Astrocyte (in vitro differentiated cells and primary cell): ENCODE measurements at regions not wholly inside any gene's neighbourhood (a gene's known extent, or its start where the extent isn't known, plus 50 kb on each side); places are given as distances from the start of the nearest gene placed in this dataset.

ENCODE experiments used
- DNase-seq: peaks from one replicate; pipeline ENCODE4 v3.0.0-alpha.2; 2010; ENCODE audit warnings: low read depth
- FAIRE-seq: peaks from 2 replicates; lab custom pipeline; 2011; peaks lifted over from hg19 to GRCh38; lab: Jason Lieb, UNC
- H2AFZ ChIP-seq: 2 replicates; pipeline ENCODE4 v1.6.0; 2012; ENCODE audit warnings: low read depth, low read length, inconsistent platforms
- H3K27ac ChIP-seq: 2 replicates; pipeline ENCODE4 v1.5.1; 2011; ENCODE audit warnings: low read depth, low read length, inconsistent platforms
- H3K27me3 ChIP-seq: 2 replicates; pipeline ENCODE4 v1.6.0; 2011; ENCODE audit warnings: low read length, inconsistent platforms; ENCODE audit not compliant: insufficient read depth
- H3K36me3 ChIP-seq: 2 replicates; pipeline ENCODE4 v1.5.1; 2011; ENCODE audit warnings: low read length, inconsistent platforms; ENCODE audit not compliant: insufficient read depth
- H3K4me1 ChIP-seq: 2 replicates; pipeline ENCODE4 v1.5.1; 2011; ENCODE audit warnings: low read length, inconsistent platforms; ENCODE audit not compliant: insufficient read depth
- H3K4me2 ChIP-seq: 2 replicates; pipeline ENCODE4 v1.6.0; 2012; ENCODE audit warnings: low read length, inconsistent platforms
- H3K4me3 ChIP-seq: 2 replicates; pipeline ENCODE4 v1.5.1; 2011; ENCODE audit warnings: low read depth, mild to moderate bottlenecking, low read length, inconsistent platforms; ENCODE audit not compliant: insufficient read depth
- H3K79me2 ChIP-seq: 2 replicates; pipeline ENCODE4 v1.6.0; 2012; ENCODE audit warnings: mild to moderate bottlenecking, low read length, inconsistent platforms; ENCODE audit not compliant: insufficient read depth
- H3K9ac ChIP-seq: 2 replicates; pipeline ENCODE4 v1.6.0; 2012; ENCODE audit warnings: mild to moderate bottlenecking, low read length, inconsistent platforms
- H3K9me3 ChIP-seq: 2 replicates; pipeline ENCODE4 v1.5.1; 2012; ENCODE audit warnings: low read depth, mild to moderate bottlenecking, low read length, inconsistent platforms; ENCODE audit not compliant: insufficient read depth
- H4K20me1 ChIP-seq: 2 replicates; pipeline ENCODE4 v1.6.0; 2012; ENCODE audit warnings: low read length, inconsistent platforms; ENCODE audit not compliant: insufficient read depth
- H3K27ac Mint-ChIP-seq: one replicate; pipeline ENCODE4 v1.8.0; 2021; ENCODE audit warnings: mild to moderate bottlenecking, mixed read lengths; ENCODE audit not compliant: unreplicated experiment
- H3K27me3 Mint-ChIP-seq: one replicate; pipeline ENCODE4 v1.8.0; 2021; ENCODE audit warnings: low read depth, mixed read lengths; ENCODE audit not compliant: unreplicated experiment
- H3K36me3 Mint-ChIP-seq: one replicate; pipeline ENCODE4 v1.8.0; 2021; ENCODE audit warnings: low read depth, mixed read lengths; ENCODE audit not compliant: unreplicated experiment
- H3K4me1 Mint-ChIP-seq: one replicate; pipeline ENCODE4 v1.8.0; 2021; ENCODE audit warnings: low read depth, mixed read lengths; ENCODE audit not compliant: unreplicated experiment
- H3K4me3 Mint-ChIP-seq: one replicate; pipeline ENCODE4 v1.8.0; 2021; ENCODE audit warnings: mild to moderate bottlenecking, moderate library complexity, mixed read lengths; ENCODE audit not compliant: unreplicated experiment
- H3K9me3 Mint-ChIP-seq: one replicate; pipeline ENCODE4 v1.8.0; 2021; ENCODE audit warnings: mild to moderate bottlenecking, mixed read lengths; ENCODE audit not compliant: unreplicated experiment
- EZH2 ChIP-seq: IDR thresholded peaks from 2 replicates; pipeline ENCODE4 v1.6.1; 2012; ENCODE audit warnings: mild to moderate bottlenecking, low read length, inconsistent platforms; ENCODE audit not compliant: insufficient read depth
- TF ChIP-seq, protein P1 (sequence below): IDR thresholded peaks from 2 replicates; pipeline ENCODE4 v1.5.1; 2011; ENCODE audit warnings: low read depth, mild to moderate bottlenecking, inconsistent platforms, low read length, moderate library complexity; ENCODE audit not compliant: insufficient read depth

GRCh38 chr22:47442821-47443220 is 680.4 kb downstream of the TBC1D22A start:
- Mint-ChIP-seq H3K27me3 (no peaks in the 10 kb centered on the region), H3K4me1 (no peaks in the 10 kb centered on the region), H3K27ac (no peak overlapping the region), H3K9me3 (peaks cover 24% of the 10 kb centered on the region), H3K36me3 (no peaks in the 10 kb centered on the region), H3K4me3 (no peak overlapping the region)
- Histone ChIP-seq H4K20me1 (no peaks in the 10 kb centered on the region), H3K4me1 (no peaks in the 10 kb centered on the region), H3K4me3 (no peak overlapping the region), H3K36me3 (no peaks in the 10 kb centered on the region), H3K79me2 (no peaks in the 10 kb centered on the region), H3K27ac (no peak overlapping the region), H3K27me3 (no peaks in the 10 kb centered on the region), H3K4me2 (no peak overlapping the region), H3K9me3 (peaks cover 19% of the 10 kb centered on the region), H2AFZ (no peak overlapping the region), H3K9ac (no peak overlapping the region)
- DNase-seq (no peak), FAIRE-seq (no peak)
- TF ChIP-seq EZH2, result no peak
- TF ChIP-seq, protein P1, sequence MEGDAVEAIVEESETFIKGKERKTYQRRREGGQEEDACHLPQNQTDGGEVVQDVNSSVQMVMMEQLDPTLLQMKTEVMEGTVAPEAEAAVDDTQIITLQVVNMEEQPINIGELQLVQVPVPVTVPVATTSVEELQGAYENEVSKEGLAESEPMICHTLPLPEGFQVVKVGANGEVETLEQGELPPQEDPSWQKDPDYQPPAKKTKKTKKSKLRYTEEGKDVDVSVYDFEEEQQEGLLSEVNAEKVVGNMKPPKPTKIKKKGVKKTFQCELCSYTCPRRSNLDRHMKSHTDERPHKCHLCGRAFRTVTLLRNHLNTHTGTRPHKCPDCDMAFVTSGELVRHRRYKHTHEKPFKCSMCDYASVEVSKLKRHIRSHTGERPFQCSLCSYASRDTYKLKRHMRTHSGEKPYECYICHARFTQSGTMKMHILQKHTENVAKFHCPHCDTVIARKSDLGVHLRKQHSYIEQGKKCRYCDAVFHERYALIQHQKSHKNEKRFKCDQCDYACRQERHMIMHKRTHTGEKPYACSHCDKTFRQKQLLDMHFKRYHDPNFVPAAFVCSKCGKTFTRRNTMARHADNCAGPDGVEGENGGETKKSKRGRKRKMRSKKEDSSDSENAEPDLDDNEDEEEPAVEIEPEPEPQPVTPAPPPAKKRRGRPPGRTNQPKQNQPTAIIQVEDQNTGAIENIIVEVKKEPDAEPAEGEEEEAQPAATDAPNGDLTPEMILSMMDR, result no peak

DNA sequence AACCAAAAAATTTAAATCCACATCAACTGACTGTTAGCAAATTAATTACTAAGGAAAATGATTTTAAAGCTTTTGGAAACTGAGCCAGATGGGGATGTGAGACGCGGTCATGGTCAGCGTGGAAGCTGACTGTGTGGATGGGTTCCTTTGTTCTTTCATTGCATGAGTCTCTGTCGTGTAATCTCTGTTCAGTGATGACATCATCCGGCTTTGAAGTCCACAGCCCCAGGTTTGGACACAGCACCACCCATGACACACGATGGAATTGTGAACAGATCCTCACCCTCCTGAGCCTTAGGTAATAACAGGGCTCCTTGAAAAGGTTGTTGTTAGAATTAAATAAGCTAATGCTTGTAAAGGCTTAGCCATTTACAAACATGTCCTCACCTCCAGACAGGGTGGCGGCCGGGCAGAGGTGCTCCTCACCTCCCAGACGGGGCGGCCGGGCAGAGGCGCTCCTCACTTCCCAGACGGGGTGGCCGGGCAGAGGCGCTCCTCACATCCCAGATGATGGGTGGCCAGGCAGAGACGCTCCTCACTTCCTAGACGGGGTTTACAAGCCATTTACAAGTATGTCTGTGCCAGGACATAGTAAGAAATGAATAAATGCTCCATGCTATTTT is 677.3 kb downstream of the TBC1D22A start:
- Histone ChIP-seq H3K4me1 (no peaks in the 10 kb centered on the region), H3K27ac (no peak overlapping the region), H2AFZ (no peak overlapping the region), H3K27me3 (no peaks in the 10 kb centered on the region), H4K20me1 (no peaks in the 10 kb centered on the region), H3K36me3 (no peaks in the 10 kb centered on the region), H3K4me3 (no peak overlapping the region), H3K9me3 (peaks cover 8% of the 10 kb centered on the region), H3K9ac (no peak overlapping the region), H3K79me2 (no peaks in the 10 kb centered on the region), H3K4me2 (no peak overlapping the region)
- Mint-ChIP-seq H3K27me3 (no peaks in the 10 kb centered on the region), H3K27ac (no peak overlapping the region), H3K4me3 (no peak overlapping the region), H3K36me3 (no peaks in the 10 kb centered on the region), H3K9me3 (peaks cover 25% of the 10 kb centered on the region), H3K4me1 (no peaks in the 10 kb centered on the region)
- TF ChIP-seq, protein P1, result no peak
- TF ChIP-seq EZH2, result no peak
- DNase-seq, result no peak
- FAIRE-seq, result no peak

DNA sequence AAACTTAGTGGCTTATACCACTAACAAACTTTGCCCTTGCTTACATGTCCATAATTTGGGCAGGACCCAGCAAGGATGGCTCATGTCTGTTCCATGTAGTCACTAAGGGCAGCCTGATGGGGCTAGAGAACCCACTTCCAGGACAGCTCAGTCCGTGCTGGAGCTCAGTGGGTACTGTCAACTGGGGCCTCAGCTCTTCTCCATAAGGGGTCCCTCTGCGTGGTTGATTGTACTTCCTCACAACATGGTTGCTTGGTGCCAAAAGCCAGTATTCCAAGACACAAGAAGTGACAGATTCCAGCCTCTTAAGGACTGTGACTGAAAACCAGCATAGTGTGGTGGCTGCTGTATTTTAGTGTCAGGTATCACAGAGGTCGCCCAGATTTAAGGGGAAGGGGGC is 675.2 kb downstream of the TBC1D22A start:
- Histone ChIP-seq H3K4me3 (no peak overlapping the region), H3K4me2 (no peak overlapping the region), H3K9ac (no peak overlapping the region), H2AFZ (no peak overlapping the region), H3K9me3 (peaks cover 8% of the 10 kb centered on the region), H3K4me1 (no peaks in the 10 kb centered on the region), H3K36me3 (no peaks in the 10 kb centered on the region), H4K20me1 (no peaks in the 10 kb centered on the region), H3K79me2 (no peaks in the 10 kb centered on the region), H3K27ac (no peak overlapping the region), H3K27me3 (no peaks in the 10 kb centered on the region)
- Mint-ChIP-seq H3K27me3 (no peaks in the 10 kb centered on the region), H3K4me3 (no peak overlapping the region), H3K9me3 (peaks cover 23% of the 10 kb centered on the region), H3K4me1 (no peaks in the 10 kb centered on the region), H3K36me3 (no peaks in the 10 kb centered on the region), H3K27ac (no peak overlapping the region)
- FAIRE-seq (no peak), DNase-seq (no peak)
- TF ChIP-seq, protein P1, result no peak
- TF ChIP-seq EZH2, result no peak
